GM19324 (cell line): ENCODE measurements at regions not wholly inside any gene's neighbourhood (a gene's known extent, or its start where the extent isn't known, plus 50 kb on each side); places are given as distances from the start of the nearest gene placed in this dataset.

Experiments
- ATAC-seq: cut with Tn5 transposase; IDR thresholded peaks from one replicate; pipeline ENCODE4 v1.9.1; 2021; ENCODE audit warnings: mild to moderate bottlenecking, moderate library complexity; ENCODE audit not compliant: unreplicated experiment, low FRiP score

DNA sequence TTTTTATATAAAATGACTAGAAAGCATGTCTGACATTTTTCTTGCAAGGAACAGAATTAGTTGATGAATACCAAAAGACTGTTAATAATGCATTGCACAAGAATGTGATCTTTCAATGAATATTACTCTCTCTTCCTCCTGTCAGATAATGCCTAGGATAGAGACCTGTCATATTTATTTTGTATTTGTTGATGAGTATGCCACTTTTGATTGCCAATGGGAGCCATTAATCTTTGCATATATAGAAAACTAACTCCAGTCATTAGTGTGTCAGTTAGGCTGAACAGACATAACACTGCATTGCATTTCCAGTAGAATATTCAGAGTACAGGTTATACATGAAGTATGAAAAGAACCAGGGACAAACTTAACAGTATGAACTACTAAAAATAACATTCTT lies 1125.3 kb downstream of the LRFN5 start:
- no peak for ATAC-seq

DNA sequence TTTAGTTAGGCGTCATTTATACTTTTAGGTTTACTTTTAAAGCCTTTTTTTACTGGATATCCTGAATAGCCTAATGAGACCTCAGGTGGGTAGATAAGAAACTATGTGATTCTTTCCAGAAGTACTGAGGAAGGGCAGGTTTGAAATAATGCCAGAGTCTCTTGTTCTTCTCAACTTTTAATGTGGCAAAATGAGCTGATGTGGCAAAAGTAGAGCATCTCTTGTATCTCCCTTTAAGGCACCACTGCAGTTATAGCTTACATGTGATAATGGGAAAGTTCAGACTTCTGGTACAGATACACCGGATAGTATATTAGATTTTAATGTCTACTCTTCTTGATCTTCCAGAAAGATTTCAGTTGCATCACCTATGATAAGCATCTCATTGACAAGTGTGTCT lies 1124.8 kb downstream of the LRFN5 start:
- ATAC-seq, result no peak

DNA sequence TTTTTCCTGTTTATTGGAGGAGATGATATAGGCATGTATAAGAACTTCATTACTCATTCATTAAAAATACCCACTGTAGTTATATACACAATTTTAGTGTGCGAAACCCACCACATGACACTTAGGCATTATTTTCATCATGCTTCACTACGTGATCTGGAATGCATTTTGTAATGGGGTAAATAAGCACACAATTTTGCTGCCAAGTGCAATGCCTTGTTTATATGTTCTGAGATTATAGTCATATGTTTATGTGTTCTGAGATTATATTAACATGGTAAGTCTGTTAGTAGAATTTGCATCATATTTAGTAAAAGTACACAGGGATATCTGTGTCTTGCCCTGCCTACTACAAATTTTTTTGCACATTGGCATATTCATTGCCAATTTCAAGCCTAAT lies 1123.0 kb downstream of the LRFN5 start:
- ATAC-seq, result no peak

DNA sequence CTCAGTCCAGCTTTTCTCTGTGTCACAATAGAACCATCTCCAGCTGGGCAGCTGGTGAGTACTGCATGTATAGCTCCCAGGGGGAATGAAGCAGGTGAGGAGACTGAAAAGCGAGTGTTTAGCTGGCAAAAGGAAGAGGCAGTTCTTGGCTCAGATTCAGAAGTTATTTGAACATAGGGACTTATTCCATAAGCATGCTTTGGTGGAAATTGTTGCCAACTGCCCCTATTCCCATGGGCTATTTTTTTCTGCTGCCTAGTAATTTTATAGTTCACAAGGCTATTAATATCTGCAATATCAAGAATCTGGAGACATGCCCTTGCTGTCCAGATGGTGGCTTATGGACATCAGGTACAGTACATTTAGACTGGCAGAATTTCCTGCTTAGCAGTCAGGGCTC lies 1112.7 kb downstream of the LRFN5 start:
- no peak for ATAC-seq

DNA sequence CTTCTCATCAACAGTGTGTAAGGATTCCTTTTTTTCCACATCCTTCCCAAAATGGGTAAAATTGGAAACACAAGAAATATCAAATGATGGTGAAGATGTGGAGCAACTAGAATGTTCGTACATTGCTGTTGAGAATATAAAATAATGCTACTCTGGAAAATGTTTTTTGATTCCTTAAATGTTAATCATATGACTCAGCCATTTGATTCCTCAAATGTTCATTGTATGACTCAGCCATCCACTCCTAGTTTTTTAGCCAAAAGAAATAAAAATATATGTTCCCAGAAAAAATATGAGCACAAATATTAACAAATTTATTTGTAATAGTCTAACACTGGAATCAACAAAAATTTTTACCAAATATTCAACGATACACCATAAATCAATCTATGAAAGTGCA lies 1108.6 kb downstream of the LRFN5 start:
- ATAC-seq, result no peak

DNA sequence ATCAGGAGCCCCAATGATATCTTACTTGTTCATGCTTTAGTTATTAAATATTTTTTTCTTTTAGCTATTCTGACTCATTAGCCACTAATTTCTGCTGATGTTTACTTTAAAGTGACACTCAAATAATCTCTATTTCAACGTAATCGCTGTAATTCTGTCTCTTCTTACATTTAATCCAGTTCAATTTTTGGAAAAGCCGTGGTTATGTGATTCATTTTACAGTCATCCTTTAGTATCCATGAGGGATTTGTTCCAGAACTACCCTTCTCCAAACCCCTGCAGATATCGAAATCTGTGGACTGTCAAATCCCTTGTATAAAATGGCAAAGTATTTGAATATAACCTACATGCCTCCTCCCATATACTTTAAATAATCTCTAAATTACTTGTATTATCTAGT lies 1103.4 kb downstream of the LRFN5 start:
- no peak for ATAC-seq

DNA sequence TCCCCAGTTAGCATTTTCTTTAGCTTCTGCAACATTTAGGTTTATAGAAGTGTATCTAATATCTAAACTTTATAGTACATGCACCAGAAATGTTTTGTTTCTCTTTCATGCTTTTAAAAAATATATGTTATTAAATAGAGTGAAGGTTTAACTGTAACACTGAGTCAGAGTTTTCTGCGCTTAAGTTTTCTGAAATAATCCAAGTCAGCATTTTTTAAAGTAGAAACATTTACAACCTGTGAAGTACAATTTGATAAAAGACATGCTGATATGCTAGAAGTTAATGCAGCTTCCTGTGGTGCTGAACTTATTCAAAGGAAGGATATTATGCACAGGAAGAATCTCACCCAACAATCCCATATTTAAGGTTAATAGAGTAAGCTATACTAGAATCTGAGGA lies 1096.8 kb downstream of the LRFN5 start:
- ATAC-seq, result no peak

DNA sequence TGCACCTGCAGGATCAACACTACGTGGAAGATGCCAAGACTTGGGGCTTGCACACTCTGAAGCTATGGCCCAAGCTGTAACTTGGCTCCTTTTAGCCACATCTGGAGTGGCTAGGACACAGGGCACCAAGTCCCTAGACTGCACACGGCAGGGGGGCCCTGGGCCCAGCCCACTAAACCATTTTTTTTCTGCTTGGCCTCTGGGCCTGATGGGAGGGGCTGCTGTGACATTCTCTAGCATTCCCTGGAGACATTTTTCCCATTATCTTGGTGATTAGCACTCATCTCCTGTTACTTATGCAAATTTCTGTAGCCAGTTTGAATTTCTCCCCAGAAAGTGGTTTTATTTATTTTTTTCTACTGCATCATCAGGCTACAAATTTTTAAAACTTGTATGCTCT lies 1080.7 kb downstream of the LRFN5 start:
- no peak for ATAC-seq

DNA sequence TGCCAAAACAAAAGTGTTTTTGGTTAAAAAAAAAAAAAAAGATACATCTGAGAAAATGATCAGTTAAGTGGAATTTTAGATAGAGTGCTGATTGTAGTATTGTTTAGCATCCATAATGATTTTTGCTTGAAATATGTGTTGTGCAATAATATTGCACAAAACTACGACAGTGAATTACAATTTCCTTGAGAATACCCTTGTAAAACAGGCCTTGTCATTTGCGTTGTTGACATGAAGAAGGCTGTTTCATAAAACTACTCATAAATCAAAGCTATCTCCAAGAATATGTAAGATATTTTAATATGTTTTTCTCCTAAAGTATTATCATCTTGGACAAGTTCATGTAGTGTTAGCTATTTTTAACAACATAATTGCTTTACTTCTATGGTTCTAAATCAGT lies 1077.0 kb downstream of the LRFN5 start:
- ATAC-seq, result no peak

DNA sequence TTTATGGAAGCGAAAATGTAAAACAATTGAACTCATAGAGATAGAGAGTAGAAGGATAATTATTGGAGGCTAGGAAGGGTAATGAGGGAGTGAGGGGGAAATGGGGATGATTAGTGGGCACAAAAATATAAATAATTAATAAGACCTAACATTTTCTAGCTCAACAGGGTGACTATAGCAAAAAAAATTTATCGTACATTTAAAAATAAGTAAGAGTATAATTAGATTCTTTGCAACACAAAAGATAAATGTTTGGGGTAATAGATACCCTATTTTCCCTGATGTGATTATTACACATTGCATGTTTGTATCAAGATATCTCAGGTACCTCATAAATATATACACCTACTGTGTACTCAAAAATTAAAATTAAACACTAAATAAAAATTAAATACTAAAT lies 1070.0 kb downstream of the LRFN5 start:
- no peak for ATAC-seq

DNA sequence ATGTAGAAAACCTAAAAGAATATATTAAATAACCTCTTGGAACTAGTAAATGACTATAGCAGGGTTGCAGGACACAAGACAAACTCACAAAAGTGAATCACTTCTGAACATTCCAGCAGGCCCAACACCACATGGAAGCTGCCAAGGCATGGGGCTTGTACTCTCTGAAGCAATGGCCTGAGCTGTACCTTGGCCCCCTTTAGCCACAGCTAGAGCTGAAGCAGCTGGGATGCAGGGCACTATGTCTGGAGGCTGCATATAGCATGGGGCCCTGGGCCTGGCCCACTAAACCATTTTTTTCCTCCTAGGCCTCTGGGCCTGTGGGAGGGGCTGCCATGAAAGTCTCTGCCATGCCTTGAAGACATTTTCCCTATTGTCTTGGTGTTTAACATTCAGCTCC lies 1067.3 kb downstream of the LRFN5 start:
- ATAC-seq, result no peak

DNA sequence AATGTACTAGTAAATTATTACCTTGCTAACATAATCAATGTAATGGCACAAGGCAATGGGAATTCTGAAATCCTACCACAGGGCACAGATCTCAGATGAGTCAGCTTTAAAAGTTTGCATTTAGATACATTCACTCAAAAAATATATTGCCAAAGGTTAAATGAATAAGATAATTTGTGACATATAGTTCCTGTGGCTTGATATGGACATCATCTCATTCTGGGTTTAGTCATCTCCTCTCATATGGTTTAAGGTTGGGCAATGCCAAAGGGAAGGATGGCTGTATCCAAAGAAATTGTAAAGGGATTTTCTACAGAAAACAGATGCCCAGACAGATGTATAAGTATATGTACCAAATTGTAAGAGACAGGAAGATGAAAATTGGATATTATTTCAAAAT lies 1065.0 kb downstream of the LRFN5 start:
- no peak for ATAC-seq

DNA sequence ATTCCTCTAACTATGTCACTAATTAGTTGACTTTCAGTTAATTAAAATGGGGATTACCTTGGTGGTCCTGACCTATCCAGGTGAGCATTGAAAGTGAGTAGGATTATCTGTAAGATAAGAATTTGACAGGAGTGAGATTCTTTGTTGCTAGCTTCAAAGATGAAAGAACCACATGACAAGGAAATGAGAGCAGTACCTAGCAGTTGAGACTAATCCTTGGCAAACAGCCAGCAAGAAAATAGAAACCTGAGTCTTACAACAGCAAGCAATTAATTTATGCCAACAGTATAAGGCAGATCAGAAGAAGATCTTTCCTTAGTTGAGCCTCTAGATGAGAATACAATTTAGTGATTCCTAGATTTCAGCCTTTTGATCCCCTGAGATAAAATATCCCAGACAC lies 1058.4 kb downstream of the LRFN5 start:
- ATAC-seq, result no peak

DNA sequence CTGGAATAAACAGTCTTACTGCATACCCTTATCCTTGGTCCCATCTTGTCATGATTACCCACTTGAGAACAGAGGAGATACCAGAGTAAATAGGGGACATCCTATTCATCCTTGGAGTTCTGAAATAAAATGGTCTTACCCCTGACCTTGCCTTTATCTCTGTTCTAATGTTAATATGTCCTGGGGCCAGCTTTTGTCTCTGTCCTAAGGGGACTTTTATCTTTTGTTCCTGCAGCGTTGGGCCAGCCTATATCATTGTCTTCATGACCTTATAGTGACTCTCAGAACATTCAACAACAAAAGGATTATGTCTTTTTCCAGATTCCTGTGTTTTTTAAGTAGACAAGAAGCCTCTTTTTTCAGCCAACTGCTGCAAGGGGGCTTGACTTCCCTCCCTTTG lies 1057.5 kb downstream of the LRFN5 start:
- ATAC-seq, result no peak

DNA sequence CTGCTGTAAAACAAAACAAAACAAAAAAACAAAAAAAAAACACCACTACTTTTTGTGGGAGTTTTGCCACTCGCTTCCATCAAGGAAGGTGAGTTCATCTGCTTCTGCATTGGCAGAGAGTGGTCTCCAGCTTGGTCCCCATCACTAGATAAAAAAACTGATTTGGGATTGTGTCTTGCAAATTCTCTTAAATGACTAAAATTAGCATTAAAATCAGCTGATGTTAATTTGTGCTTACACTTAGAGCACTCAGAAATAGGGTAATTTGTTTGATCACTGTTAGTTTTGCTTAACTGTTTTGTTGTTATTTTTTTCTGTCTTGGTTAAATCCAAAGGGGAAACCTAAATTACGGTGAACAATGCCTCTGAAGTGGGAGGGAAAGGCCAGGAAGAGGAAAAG lies 1048.0 kb downstream of the LRFN5 start:
- ATAC-seq, result no peak

DNA sequence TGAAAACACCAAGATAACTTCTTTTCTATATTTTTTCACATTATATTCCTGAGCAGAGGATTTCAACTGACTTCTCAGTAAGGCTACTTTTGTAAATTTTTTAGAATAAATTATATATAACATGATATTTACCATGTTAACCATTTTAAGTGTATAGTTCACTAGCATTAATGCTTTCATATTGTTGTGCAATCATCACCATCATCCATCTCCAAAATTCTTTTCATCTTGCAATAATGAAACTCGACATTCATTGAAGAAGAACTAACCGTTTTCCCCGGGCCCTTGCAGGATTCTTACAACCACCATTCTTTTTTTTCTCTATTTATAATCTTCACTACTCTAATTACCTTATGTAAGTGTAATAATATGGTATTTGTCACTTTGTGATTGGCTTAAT lies 1036.1 kb downstream of the LRFN5 start:
- ATAC-seq, result no peak

DNA sequence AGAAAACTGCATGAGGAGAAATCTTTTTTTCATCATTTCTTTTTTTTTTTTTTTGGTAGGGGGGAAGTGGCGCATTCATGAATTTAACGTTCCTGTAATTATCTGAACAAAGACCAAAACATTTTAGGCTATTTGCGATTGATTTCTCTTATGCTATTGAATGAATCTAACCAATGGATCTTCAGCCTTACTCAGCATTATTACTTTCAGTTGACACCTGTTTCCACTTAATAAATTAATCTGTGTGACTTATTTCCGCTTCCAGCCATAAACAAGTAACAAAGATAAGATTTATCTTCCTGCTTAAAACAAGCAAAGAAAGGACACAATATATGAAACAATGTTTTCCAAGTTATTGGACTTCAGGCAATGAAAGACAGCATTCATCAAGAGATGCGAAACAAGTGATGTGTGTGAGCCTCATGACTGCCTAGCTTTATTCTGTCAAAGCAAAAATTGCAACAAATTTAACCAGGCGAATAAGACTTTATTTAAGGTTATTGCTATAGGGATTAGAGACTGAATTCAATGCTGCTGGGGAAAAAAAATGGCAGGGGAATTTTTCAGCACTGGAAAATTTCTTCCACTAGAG lies 1026.9 kb downstream of the LRFN5 start:
- no peak for ATAC-seq

DNA sequence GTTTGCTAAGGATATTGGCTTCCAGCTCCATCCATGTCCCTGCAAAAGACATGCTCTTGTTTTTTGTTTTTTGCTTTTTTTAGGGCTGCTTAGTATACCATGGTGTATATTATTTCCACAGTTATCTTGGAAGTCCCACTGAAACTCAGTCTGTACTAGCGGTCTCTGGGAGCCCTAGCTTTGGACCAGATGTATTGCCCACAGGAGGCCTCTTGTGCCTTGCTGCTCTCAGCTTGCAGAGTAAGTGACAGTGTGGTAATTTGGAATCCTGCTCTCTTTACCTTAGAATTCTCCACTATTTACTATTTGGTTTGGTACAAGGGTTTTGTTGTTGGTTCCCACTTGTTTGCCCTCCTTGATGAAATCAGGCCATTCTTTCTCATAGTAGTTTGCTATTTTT lies 1022.9 kb downstream of the LRFN5 start:
- ATAC-seq, result no peak

DNA sequence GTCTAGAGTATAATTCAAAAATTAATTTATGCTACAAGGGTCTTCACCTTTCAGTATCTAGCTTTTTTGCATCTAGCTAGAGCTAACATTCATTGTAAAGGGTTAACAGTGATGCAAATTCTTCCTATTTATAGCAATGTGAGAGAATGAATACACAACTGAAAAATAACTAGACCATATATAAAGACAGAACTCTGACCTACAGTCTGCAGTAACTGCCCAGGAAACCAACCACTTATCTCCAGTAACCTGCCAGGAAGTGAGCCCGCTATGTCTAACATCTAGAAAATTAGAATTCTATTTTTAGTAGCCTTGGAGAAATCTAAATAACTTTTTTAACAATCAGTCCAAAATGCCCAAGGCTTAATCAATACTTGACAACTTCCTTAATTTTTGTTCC lies 1021.9 kb downstream of the LRFN5 start:
- no peak for ATAC-seq

DNA sequence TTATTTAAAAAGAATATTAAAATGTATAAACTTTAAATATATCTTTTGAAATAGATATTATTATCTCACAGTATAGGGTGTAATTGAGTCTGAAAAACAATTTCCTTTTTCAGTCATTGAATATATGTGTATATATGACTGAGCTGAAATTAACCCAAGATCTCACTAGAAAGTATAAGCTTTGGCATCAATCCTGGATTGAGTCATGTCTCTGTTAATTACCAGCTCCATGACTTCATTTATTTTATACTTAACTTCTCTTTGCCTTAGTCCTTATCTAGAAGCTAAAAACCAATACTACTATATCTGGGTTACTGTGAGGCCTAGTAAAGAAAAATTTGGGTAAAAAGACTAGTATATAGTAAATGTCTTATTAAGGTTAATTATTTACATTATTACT lies 1020.3 kb downstream of the LRFN5 start:
- ATAC-seq, result no peak

DNA sequence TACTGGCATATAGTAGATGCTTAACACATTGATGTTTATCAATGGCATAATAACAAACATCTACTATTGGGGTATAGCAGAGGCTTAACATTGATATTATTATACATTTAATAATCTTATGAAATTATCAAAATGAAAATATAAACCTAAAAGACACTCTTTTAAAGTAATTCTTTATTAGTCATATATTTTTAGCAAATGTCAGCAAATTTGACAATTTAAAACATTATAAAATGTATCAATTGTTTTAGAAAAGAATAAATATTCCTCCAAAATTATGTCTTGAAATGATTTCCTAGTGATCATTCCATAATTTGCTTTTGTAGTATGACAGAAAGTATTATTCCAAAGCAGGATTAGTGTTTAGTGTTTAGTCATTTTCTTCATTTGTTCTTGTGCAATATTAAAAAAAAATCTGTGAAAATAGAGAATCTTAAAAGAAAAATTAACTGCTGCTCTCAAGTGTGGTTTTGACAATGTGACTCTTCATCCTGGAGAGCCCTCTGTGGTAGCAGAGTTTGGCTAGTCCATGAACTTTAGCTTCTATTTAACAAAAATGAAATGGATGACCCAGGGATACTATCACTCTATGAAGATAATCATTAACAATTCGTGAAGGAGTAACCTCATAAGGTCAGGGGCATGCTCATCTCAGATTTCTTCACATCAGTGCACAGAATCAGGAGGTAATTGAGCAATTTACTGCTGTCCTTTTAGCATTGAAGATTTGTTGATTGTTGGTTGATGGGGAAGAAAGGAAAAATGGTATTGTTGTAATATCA lies 1018.5 kb downstream of the LRFN5 start:
- ATAC-seq, result no peak

DNA sequence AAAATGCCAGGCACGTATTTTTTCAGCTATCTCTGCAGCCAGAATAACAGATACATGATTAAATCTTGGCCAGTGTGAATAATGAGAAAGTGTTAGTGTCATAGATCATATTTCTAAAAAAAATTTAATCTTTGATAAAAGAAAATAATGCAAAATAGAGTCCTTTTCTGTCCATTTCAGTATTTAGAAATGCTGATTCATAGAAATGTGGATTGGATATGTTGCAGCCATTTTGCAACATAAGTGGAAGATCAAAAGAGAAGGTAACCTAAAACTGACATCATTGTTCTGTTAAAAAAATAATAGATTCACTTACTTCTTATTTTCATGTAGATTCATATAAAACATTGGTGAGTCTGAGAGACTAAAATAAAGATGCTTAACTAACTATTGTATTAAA lies 1010.3 kb downstream of the LRFN5 start:
- no peak for ATAC-seq

DNA sequence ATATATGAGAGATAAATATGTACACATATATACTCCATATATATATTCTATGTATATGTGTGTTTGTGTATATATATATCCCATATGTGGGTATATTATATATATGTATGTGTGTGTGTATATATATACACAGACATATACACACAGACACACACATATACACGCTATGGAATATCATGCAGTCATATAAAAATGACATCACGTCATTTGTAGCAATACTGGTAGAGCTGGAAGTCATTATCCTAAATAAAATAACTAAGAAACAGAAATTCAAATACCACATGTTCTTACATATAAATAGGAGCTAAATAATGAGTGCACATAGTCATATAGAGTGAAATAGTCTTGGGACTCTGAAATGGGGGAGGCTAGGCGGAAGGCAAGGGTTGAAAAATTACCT lies 1000.2 kb downstream of the LRFN5 start:
- no peak for ATAC-seq
